Loucy (cell line): ENCODE measurements at regions not wholly inside any gene's neighbourhood (a gene's known extent, or its start where the extent isn't known, plus 50 kb on each side); places are given as distances from the start of the nearest gene placed in this dataset.
A peak's percentile ranks its signal among the peaks of the same experiment; 100 is the strongest.

Experiments used
- H2AFZ ChIP-seq: fragments of 200-600 bp; sonication (generic); 2 replicates; pipeline ENCODE4 v1.6.0; 2016; ENCODE audit warnings: antibody characterized with exemption, mild to moderate bottlenecking, low read length, moderate library complexity
- H3F3A ChIP-seq: fragments of 200-600 bp; 2 replicates; pipeline ENCODE4 v1.6.0; 2016; ENCODE audit warnings: antibody characterized with exemption, low read depth, mild to moderate bottlenecking
- H3K27me3 ChIP-seq: fragments of 200-600 bp; sonication (generic); 2 replicates; pipeline ENCODE4 v1.6.1; 2014; ENCODE audit warnings: low read length, mild to moderate bottlenecking; ENCODE audit not compliant: insufficient read depth, poor library complexity, severe bottlenecking
- H3K36me3 ChIP-seq: fragments of 200-600 bp; sonication (generic); 2 replicates; pipeline ENCODE4 v1.6.1; 2016; ENCODE audit warnings: low read length; ENCODE audit not compliant: insufficient read depth
- H3K4me1 ChIP-seq: fragments of 200-600 bp; sonication (generic); 2 replicates; pipeline ENCODE4 v1.5.1; 2014; ENCODE audit warnings: low read length, mild to moderate bottlenecking; ENCODE audit not compliant: insufficient read depth, poor library complexity, severe bottlenecking
- H3K4me2 ChIP-seq: fragments of 200-600 bp; sonication (generic); 2 replicates; pipeline ENCODE4 v1.6.0; 2014; ENCODE audit warnings: antibody characterized with exemption, low read length, low read depth, mild to moderate bottlenecking; ENCODE audit not compliant: poor library complexity, severe bottlenecking
- H3K4me3 ChIP-seq: fragments of 200-600 bp; sonication (generic); 2 replicates; pipeline ENCODE4 v1.5.1; 2014; ENCODE audit warnings: low read length, mild to moderate bottlenecking, mixed read lengths; ENCODE audit not compliant: poor library complexity, severe bottlenecking
- H3K79me2 ChIP-seq: fragments of 200-600 bp; sonication (generic); 2 replicates; pipeline ENCODE4 v1.6.1; 2014; ENCODE audit warnings: low read length; ENCODE audit not compliant: insufficient read depth
- H3K9ac ChIP-seq: fragments of 200-600 bp; sonication (generic); 2 replicates; pipeline ENCODE4 v1.6.0; 2014; ENCODE audit warnings: mild to moderate bottlenecking, low read depth, low read length, moderate library complexity; ENCODE audit not compliant: poor library complexity, severe bottlenecking
- H3K9me2 ChIP-seq: fragments of 200-600 bp; sonication (generic); replicated peaks from 2 replicates; pipeline ENCODE4 v1.6.1; 2016; ENCODE audit warnings: low read depth, low read length, mixed read lengths
- H3K9me3 ChIP-seq: fragments of 200-600 bp; sonication (generic); 2 replicates; pipeline ENCODE4 v1.6.1; 2014; ENCODE audit warnings: mild to moderate bottlenecking, antibody characterized with exemption, low read length, low read depth; ENCODE audit not compliant: insufficient read depth
- H4K20me1 ChIP-seq: fragments of 200-600 bp; sonication (generic); 2 replicates; pipeline ENCODE4 v1.6.0; 2014; ENCODE audit warnings: antibody characterized with exemption, low read length, mild to moderate bottlenecking; ENCODE audit not compliant: insufficient read depth, poor library complexity, severe bottlenecking
- EZH2phosphoT487 ChIP-seq: fragments of 200-600 bp; IDR thresholded peaks from 2 replicates; pipeline ENCODE4 v1.6.1; 2018; ENCODE audit warnings: antibody characterized with exemption, mild to moderate bottlenecking, moderate library complexity, borderline replicate concordance
- TF ChIP-seq, protein P1 (sequence below): fragments of 200-600 bp; sonication (generic); conservative IDR thresholded peaks from 2 replicates; pipeline ENCODE4 v1.5.1; 2014; ENCODE audit warnings: mild to moderate bottlenecking, antibody characterized with exemption, low read length

DNA sequence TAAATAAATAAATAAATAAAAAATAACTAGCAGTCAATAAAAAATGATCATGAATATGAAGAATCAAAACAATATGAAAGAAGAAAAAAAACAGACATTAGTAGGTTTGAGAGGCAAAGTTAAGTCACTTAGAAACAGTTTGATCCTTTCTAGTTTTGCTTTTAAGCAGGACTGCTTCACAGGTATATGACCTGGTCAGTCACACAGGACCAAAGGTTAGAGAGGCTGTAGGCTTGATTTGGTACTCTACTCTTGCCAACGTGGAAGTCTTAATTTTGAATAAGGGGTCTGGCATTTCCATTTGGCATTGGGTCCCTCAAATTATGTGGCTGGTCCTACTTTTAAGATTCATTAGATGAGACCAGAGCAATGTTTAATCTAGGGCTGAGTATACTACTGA, 441.7 kb upstream of the NECTIN3 start:
- H3K4me1 ChIP-seq, result peaks cover 16% of the 10 kb centered on the region
- H3K4me3 ChIP-seq, result no peak overlapping the region
- no peaks in the 10 kb centered on the region for H3K9me2 ChIP-seq
- H3K9ac ChIP-seq, result no peak overlapping the region
- no peaks in the 10 kb centered on the region for H3K27me3 ChIP-seq
- no peaks in the 10 kb centered on the region for H4K20me1 ChIP-seq
- no peaks in the 10 kb centered on the region for H3K36me3 ChIP-seq
- TF ChIP-seq EZH2phosphoT487, result no peak
- TF ChIP-seq, protein P1, sequence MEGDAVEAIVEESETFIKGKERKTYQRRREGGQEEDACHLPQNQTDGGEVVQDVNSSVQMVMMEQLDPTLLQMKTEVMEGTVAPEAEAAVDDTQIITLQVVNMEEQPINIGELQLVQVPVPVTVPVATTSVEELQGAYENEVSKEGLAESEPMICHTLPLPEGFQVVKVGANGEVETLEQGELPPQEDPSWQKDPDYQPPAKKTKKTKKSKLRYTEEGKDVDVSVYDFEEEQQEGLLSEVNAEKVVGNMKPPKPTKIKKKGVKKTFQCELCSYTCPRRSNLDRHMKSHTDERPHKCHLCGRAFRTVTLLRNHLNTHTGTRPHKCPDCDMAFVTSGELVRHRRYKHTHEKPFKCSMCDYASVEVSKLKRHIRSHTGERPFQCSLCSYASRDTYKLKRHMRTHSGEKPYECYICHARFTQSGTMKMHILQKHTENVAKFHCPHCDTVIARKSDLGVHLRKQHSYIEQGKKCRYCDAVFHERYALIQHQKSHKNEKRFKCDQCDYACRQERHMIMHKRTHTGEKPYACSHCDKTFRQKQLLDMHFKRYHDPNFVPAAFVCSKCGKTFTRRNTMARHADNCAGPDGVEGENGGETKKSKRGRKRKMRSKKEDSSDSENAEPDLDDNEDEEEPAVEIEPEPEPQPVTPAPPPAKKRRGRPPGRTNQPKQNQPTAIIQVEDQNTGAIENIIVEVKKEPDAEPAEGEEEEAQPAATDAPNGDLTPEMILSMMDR, result no peak
- no peak overlapping the region for H3K4me2 ChIP-seq
- 0 out of 2 replicates have a peak overlapping the region, but pooled peaks have one; percentile 40 for H2AFZ ChIP-seq
- H3K79me2 ChIP-seq, result no peaks in the 10 kb centered on the region
- no peaks in the 10 kb centered on the region for H3K9me3 ChIP-seq
- H3F3A ChIP-seq, result no peaks in the 10 kb centered on the region

DNA sequence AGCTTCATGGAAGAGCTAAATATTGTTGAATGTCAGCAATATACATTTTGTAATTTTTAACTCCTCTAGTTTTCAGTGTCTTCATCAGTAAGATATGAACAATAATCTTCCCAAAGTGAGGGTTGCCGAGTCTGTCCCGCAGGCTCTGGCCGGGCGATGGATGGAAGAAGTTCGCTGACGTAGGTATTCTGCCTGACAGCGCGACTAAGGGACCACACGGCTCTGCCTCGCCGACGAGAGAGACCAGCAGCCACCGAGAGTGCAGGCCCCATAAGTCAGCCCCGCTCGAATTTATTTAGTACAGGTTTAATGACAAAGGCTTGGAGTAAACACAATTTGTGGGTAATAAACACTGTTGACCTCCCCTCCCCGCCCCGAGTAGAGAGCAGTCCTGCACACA, 427.4 kb upstream of the NECTIN3 start:
- Histone ChIP-seq H3K4me3 (no peak overlapping the region), H3K9ac (no peak overlapping the region), H3K79me2 (no peaks in the 10 kb centered on the region), H3F3A (0 out of 2 replicates have a peak, but pooled peaks cover 2% of the 10 kb centered on the region), H2AFZ (no peak overlapping the region), H3K4me1 (no peaks in the 10 kb centered on the region), H3K9me2 (no peaks in the 10 kb centered on the region), H4K20me1 (no peaks in the 10 kb centered on the region), H3K4me2 (no peak overlapping the region), H3K9me3 (no peaks in the 10 kb centered on the region), H3K36me3 (no peaks in the 10 kb centered on the region), H3K27me3 (no peaks in the 10 kb centered on the region)
- TF ChIP-seq, protein P1, result no peak
- no peak for TF ChIP-seq EZH2phosphoT487

DNA sequence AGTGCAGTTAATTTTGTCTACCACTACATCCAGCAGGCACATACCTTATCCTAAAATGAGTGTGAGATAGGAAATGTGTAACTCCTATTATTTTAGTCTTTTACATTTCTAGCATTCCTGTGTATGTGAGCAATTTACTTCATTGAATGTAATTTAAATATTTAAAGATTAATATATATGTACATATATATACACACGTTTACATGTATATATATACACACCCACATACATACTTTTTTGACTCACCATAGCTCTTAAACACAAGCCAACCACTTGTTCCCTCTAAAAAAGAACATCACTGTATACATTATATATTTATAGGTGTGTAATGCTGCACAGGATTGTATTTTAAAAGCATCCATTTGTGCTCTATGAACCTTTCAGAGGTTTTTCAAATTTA, 425.6 kb upstream of the NECTIN3 start:
- Histone ChIP-seq H3K4me3 (no peak overlapping the region), H4K20me1 (no peaks in the 10 kb centered on the region), H3K9me3 (no peaks in the 10 kb centered on the region), H3K9me2 (no peaks in the 10 kb centered on the region), H3K36me3 (no peaks in the 10 kb centered on the region), H3F3A (0 out of 2 replicates have a peak, but pooled peaks cover 2% of the 10 kb centered on the region), H3K79me2 (no peaks in the 10 kb centered on the region), H3K27me3 (no peaks in the 10 kb centered on the region), H3K4me2 (no peak overlapping the region), H2AFZ (no peak overlapping the region), H3K4me1 (peaks cover 6% of the 10 kb centered on the region), H3K9ac (no peak overlapping the region)
- no peak for TF ChIP-seq EZH2phosphoT487
- TF ChIP-seq, protein P1, result no peak
